ENCODE measurements at regions not wholly inside any gene's neighbourhood (a gene's known extent, or its start where the extent isn't known, plus 50 kb on each side); places are given as distances from the start of the nearest gene placed in this dataset.

GRCh38 chr5:110900829-110901228, 162.0 kb downstream of the SLC25A46 start:
- DNase-seq = peak; percentile 85
- H3K9ac ChIP-seq (ENCODE audit: low read length) = peak overlapping the region; percentile 13
- WGBS = no CpG with 5 or more reads among the region's 2 CpGs
- no peak overlapping the region for H3K14ac ChIP-seq (ENCODE audit: low read length in 2 of 2)
- no peak overlapping the region for H3K27ac ChIP-seq (ENCODE audit: low read length, poor library complexity, severe bottlenecking)
- no peak overlapping the region for H2BK5ac ChIP-seq (ENCODE audit: low read depth, low read length, poor library complexity, severe bottlenecking)
- no peak overlapping the region for H3K23ac ChIP-seq (ENCODE audit: low read length in 2 of 2)
- H2BK120ac ChIP-seq (ENCODE audit: low read depth, low read length) = no peak overlapping the region
- no peak overlapping the region for H4K91ac ChIP-seq (ENCODE audit: low read length)
- H3K4ac ChIP-seq (ENCODE audit: low read depth in 1 of 2, low read length in 2 of 2) = no peak overlapping the region
- no peaks in the 10 kb centered on the region for H3K27me3 ChIP-seq (ENCODE audit: control insufficient read depth in 1 of 2, insufficient read depth in 1 of 2, low read length in 2 of 2)
- H2AK5ac ChIP-seq (ENCODE audit: low read length, severe bottlenecking) = no peak overlapping the region
- no peaks in the 10 kb centered on the region for H3K79me1 ChIP-seq (replicated peaks; ENCODE audit: low read length, poor library complexity, severe bottlenecking)
- H3K18ac ChIP-seq (ENCODE audit: low read depth in 1 of 2, low read length in 2 of 2) = no peak overlapping the region
- H3K36me3 ChIP-seq (ENCODE audit: control insufficient read depth in 1 of 2, insufficient read depth in 2 of 2, low read depth in 1 of 2, low read length in 2 of 2) = no peaks in the 10 kb centered on the region
- H2BK15ac ChIP-seq (ENCODE audit: low read depth, poor library complexity, severe bottlenecking) = no peak overlapping the region
- H2AFZ ChIP-seq (ENCODE audit: low read depth, low read length) = no peak overlapping the region
- H2BK12ac ChIP-seq (ENCODE audit: low read length in 2 of 2) = no peak overlapping the region
- H3K4me2 ChIP-seq (ENCODE audit: low read length, poor library complexity, severe bottlenecking) = no peak overlapping the region
- H4K8ac ChIP-seq (ENCODE audit: low read length) = no peak overlapping the region
- no peaks in the 10 kb centered on the region for H3K9me3 ChIP-seq (ENCODE audit: control insufficient read depth, low read length)
- H3K4me3 ChIP-seq (ENCODE audit: insufficient read depth in 1 of 2, low read depth in 1 of 2, low read length in 2 of 2) = no peak overlapping the region
- no peaks in the 10 kb centered on the region for H3K4me1 ChIP-seq (ENCODE audit: control insufficient read depth, insufficient read depth, low read depth, low read length)

GRCh38 chr5:110903966-110904365, 165.2 kb downstream of the SLC25A46 start:
- peak overlapping the region in 1 of 2 experiments; percentile 84 for H2BK12ac ChIP-seq (ENCODE audit: low read length in 2 of 2)
- H2AFZ ChIP-seq (ENCODE audit: low read depth, low read length) = no peak overlapping the region
- H3K4me3 ChIP-seq (ENCODE audit: insufficient read depth in 1 of 2, low read depth in 1 of 2, low read length in 2 of 2) = no peak overlapping the region
- no peak overlapping the region for H4K91ac ChIP-seq (ENCODE audit: low read length)
- peak overlapping the region; percentile 3 for H2BK120ac ChIP-seq (ENCODE audit: low read depth, low read length)
- no peak overlapping the region for H2BK15ac ChIP-seq (ENCODE audit: low read depth, poor library complexity, severe bottlenecking)
- H3K18ac ChIP-seq (ENCODE audit: low read depth in 1 of 2, low read length in 2 of 2) = peak overlapping the region in 1 of 2 experiments; percentile 66
- H3K14ac ChIP-seq (ENCODE audit: low read length in 2 of 2) = no peak overlapping the region
- no peak overlapping the region for H3K23ac ChIP-seq (ENCODE audit: low read length in 2 of 2)
- DNase-seq = no peak
- no peaks in the 10 kb centered on the region for H3K9me3 ChIP-seq (ENCODE audit: control insufficient read depth, low read length)
- no peak overlapping the region for H2BK5ac ChIP-seq (ENCODE audit: low read depth, low read length, poor library complexity, severe bottlenecking)
- H3K4ac ChIP-seq (ENCODE audit: low read depth in 1 of 2, low read length in 2 of 2) = no peak overlapping the region
- no peak overlapping the region for H3K4me2 ChIP-seq (ENCODE audit: low read length, poor library complexity, severe bottlenecking)
- H3K79me1 ChIP-seq (replicated peaks; ENCODE audit: low read length, poor library complexity, severe bottlenecking) = no peaks in the 10 kb centered on the region
- H3K36me3 ChIP-seq (ENCODE audit: control insufficient read depth in 1 of 2, insufficient read depth in 2 of 2, low read depth in 1 of 2, low read length in 2 of 2) = no peaks in the 10 kb centered on the region
- H4K8ac ChIP-seq (ENCODE audit: low read length) = no peak overlapping the region
- no peaks in the 10 kb centered on the region for H3K27me3 ChIP-seq (ENCODE audit: control insufficient read depth in 1 of 2, insufficient read depth in 1 of 2, low read length in 2 of 2)
- no peak overlapping the region for H2AK5ac ChIP-seq (ENCODE audit: low read length, severe bottlenecking)
- H3K27ac ChIP-seq (ENCODE audit: low read length, poor library complexity, severe bottlenecking) = no peak overlapping the region
- H3K9ac ChIP-seq (ENCODE audit: low read length) = no peak overlapping the region
- H3K4me1 ChIP-seq (ENCODE audit: control insufficient read depth, insufficient read depth, low read depth, low read length) = no peaks in the 10 kb centered on the region
- 93% methylated on average over 1 of the region's 3 CpGs for WGBS

GRCh38 chr5:110908848-110909247, 162.7 kb upstream of the TSLP start:
- no peak overlapping the region for H3K9ac ChIP-seq (ENCODE audit: low read length)
- no peaks in the 10 kb centered on the region for H3K36me3 ChIP-seq (ENCODE audit: control insufficient read depth in 1 of 2, insufficient read depth in 2 of 2, low read depth in 1 of 2, low read length in 2 of 2)
- H3K4me1 ChIP-seq (ENCODE audit: control insufficient read depth, insufficient read depth, low read depth, low read length) = no peaks in the 10 kb centered on the region

GRCh38 chr5:110909415-110909814, 162.1 kb upstream of the TSLP start:
- H3K14ac ChIP-seq (ENCODE audit: low read length in 2 of 2) = no peak overlapping the region
- H3K4me3 ChIP-seq (ENCODE audit: insufficient read depth in 1 of 2, low read depth in 1 of 2, low read length in 2 of 2) = no peak overlapping the region
- H3K79me1 ChIP-seq (replicated peaks; ENCODE audit: low read length, poor library complexity, severe bottlenecking) = no peaks in the 10 kb centered on the region
- H2BK12ac ChIP-seq (ENCODE audit: low read length in 2 of 2) = no peak overlapping the region
- H2AK5ac ChIP-seq (ENCODE audit: low read length, severe bottlenecking) = no peak overlapping the region
- no peak overlapping the region for H2BK15ac ChIP-seq (ENCODE audit: low read depth, poor library complexity, severe bottlenecking)
- no peaks in the 10 kb centered on the region for H3K36me3 ChIP-seq (ENCODE audit: control insufficient read depth in 1 of 2, insufficient read depth in 2 of 2, low read depth in 1 of 2, low read length in 2 of 2)
- no peak overlapping the region for H2AFZ ChIP-seq (ENCODE audit: low read depth, low read length)
- DNase-seq = no peak
- H3K27me3 ChIP-seq (ENCODE audit: control insufficient read depth in 1 of 2, insufficient read depth in 1 of 2, low read length in 2 of 2) = no peaks in the 10 kb centered on the region
- H3K4ac ChIP-seq (ENCODE audit: low read depth in 1 of 2, low read length in 2 of 2) = peak overlapping the region in 1 of 2 experiments; percentile 65
- H3K18ac ChIP-seq (ENCODE audit: low read depth in 1 of 2, low read length in 2 of 2) = peak overlapping the region in 1 of 2 experiments; percentile 40
- H3K27ac ChIP-seq (ENCODE audit: low read length, poor library complexity, severe bottlenecking) = no peak overlapping the region
- no peak overlapping the region for H4K8ac ChIP-seq (ENCODE audit: low read length)
- H3K4me1 ChIP-seq (ENCODE audit: control insufficient read depth, insufficient read depth, low read depth, low read length) = no peaks in the 10 kb centered on the region
- H2BK5ac ChIP-seq (ENCODE audit: low read depth, low read length, poor library complexity, severe bottlenecking) = no peak overlapping the region
- peak overlapping the region; percentile 37 for H2BK120ac ChIP-seq (ENCODE audit: low read depth, low read length)
- H3K9ac ChIP-seq (ENCODE audit: low read length) = no peak overlapping the region
- no peak overlapping the region for H3K23ac ChIP-seq (ENCODE audit: low read length in 2 of 2)
- no peak overlapping the region for H3K4me2 ChIP-seq (ENCODE audit: low read length, poor library complexity, severe bottlenecking)
- WGBS = 100% methylated on average over 1 of the region's 1 CpG
- no peak overlapping the region for H4K91ac ChIP-seq (ENCODE audit: low read length)
- H3K9me3 ChIP-seq (ENCODE audit: control insufficient read depth, low read length) = no peaks in the 10 kb centered on the region

More at GRCh38 chr5:110908848-110909247, 162.7 kb upstream of the TSLP start:
- Histone ChIP-seq H3K4me3 (ENCODE audit: insufficient read depth in 1 of 2, low read depth in 1 of 2, low read length in 2 of 2) (no peak overlapping the region), H3K14ac (ENCODE audit: low read length in 2 of 2) (no peak overlapping the region), H3K4ac (ENCODE audit: low read depth in 1 of 2, low read length in 2 of 2) (no peak overlapping the region), H3K4me2 (ENCODE audit: low read length, poor library complexity, severe bottlenecking) (no peak overlapping the region), H2BK120ac (ENCODE audit: low read depth, low read length) (no peak overlapping the region), H3K23ac (ENCODE audit: low read length in 2 of 2) (no peak overlapping the region), H4K8ac (ENCODE audit: low read length) (no peak overlapping the region), H3K18ac (ENCODE audit: low read depth in 1 of 2, low read length in 2 of 2) (no peak overlapping the region), H2BK5ac (ENCODE audit: low read depth, low read length, poor library complexity, severe bottlenecking) (no peak overlapping the region), H3K27ac (ENCODE audit: low read length, poor library complexity, severe bottlenecking) (no peak overlapping the region), H3K79me1 (replicated peaks; ENCODE audit: low read length, poor library complexity, severe bottlenecking) (no peaks in the 10 kb centered on the region), H2BK12ac (ENCODE audit: low read length in 2 of 2) (peak overlapping the region in 1 of 2 experiments; percentile 90), H2BK15ac (ENCODE audit: low read depth, poor library complexity, severe bottlenecking) (no peak overlapping the region), H2AK5ac (ENCODE audit: low read length, severe bottlenecking) (no peak overlapping the region), H4K91ac (ENCODE audit: low read length) (no peak overlapping the region), H3K27me3 (ENCODE audit: control insufficient read depth in 1 of 2, insufficient read depth in 1 of 2, low read length in 2 of 2) (no peaks in the 10 kb centered on the region), H2AFZ (ENCODE audit: low read depth, low read length) (no peak overlapping the region), H3K9me3 (ENCODE audit: control insufficient read depth, low read length) (no peaks in the 10 kb centered on the region)
- DNase-seq = no peak
